GM10248 (cell line): ENCODE measurements at regions not wholly inside any gene's neighbourhood (a gene's known extent, or its start where the extent isn't known, plus 50 kb on each side); places are given as distances from the start of the nearest gene placed in this dataset.

Experiments used
- CTCF ChIA-PET: fragments of 300-600 bp; sonication (Branson Sonifier 250); formaldehyde crosslinking; extraction: SDS; loops from one replicate; lab custom pipeline; 2021; ENCODE audit warnings: antibody characterized with exemption; lab: Yijun Ruan, JAX
- POLR2A ChIA-PET: fragments of 350-650 bp; sonication (Branson Sonifier 250); formaldehyde crosslinking; extraction: SDS; loops from one replicate; lab custom pipeline; 2020; ENCODE audit warnings: antibody characterized with exemption; lab: Yijun Ruan, JAX
- DNase-seq: peaks from one replicate; pipeline ENCODE4 v3.0.0; 2012; ENCODE audit errors: extremely low spot score
- TF ChIP-seq, protein P1 (sequence below): IDR thresholded peaks from 2 replicates; pipeline ENCODE4 v1.5.1; 2012; ENCODE audit warnings: mild to moderate bottlenecking, low read depth; ENCODE audit errors: extremely low read depth, missing control alignments, control extremely low read depth

DNA sequence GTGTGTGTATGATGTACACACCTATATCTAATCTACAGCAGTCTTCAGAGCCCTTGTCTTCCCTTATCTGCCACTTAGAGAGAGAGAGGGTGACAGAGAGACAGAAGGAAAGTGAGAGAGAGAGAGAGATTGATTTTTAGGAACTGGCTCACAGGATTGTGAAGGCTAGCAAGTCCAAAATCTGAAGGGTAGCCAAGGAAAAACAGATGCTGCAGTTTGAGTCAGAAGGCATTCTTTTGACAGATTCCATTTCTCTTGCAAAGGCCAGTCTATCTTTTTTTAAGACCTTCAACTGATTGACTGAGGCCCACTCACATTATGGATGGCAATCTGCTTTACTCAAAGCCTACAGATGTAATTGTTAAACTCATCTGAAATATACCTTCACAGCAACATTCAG is 664.0 kb upstream of the IGFBP7 start:
- ChIA-PET POLR2A (no interaction called here), CTCF (no interaction called here)

DNA sequence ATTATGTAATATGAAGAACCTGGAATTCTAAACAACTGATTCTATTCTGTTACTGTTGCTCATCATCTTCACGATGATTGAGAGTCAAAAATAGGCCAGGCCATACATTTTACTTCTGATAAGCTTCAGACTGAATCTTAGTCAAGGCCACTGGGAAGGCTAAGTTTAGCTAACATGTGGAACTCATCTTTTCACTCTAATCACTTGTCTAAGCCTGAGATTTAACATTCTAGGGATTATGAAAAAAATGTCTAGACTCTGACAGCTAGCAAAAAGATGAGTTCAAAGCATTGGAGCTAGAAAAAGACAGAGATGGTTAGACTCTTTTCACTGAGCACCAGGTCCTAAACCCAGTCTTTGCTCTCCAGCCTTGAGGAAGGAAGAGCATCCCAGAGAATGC is 656.2 kb upstream of the IGFBP7 start:
- POLR2A ChIA-PET, result no interaction called here
- DNase-seq, result no peak
- TF ChIP-seq, protein P1, sequence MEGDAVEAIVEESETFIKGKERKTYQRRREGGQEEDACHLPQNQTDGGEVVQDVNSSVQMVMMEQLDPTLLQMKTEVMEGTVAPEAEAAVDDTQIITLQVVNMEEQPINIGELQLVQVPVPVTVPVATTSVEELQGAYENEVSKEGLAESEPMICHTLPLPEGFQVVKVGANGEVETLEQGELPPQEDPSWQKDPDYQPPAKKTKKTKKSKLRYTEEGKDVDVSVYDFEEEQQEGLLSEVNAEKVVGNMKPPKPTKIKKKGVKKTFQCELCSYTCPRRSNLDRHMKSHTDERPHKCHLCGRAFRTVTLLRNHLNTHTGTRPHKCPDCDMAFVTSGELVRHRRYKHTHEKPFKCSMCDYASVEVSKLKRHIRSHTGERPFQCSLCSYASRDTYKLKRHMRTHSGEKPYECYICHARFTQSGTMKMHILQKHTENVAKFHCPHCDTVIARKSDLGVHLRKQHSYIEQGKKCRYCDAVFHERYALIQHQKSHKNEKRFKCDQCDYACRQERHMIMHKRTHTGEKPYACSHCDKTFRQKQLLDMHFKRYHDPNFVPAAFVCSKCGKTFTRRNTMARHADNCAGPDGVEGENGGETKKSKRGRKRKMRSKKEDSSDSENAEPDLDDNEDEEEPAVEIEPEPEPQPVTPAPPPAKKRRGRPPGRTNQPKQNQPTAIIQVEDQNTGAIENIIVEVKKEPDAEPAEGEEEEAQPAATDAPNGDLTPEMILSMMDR, result no peak
- CTCF ChIA-PET, result no interaction called here

More for the DNA sequence above, 664.0 kb upstream of the IGFBP7 start:
- TF ChIP-seq, protein P1, result no peak
- DNase-seq, result no peak

DNA sequence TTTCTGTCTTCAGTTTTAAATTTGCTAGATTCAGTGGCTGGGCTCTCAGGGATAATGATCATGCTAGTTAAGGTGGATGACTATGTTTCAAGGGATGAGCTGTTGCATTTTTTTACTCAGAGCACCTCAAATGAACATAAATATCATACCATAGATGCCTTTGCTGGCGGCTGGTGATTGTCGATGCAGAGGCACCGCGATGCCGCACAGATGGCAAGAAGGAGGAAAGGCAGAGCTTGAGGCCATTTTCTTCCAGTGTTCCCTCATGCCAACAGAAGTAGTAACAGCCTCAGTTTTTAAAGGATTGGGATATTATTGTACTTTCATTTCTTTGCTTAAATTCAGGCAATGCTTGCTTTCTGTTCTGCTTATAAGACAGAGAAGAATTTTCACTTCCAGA is 654.7 kb upstream of the IGFBP7 start:
- TF ChIP-seq, protein P1, result no peak
- DNase-seq, result no peak
- CTCF ChIA-PET, result no interaction called here
- POLR2A ChIA-PET, result no interaction called here

DNA sequence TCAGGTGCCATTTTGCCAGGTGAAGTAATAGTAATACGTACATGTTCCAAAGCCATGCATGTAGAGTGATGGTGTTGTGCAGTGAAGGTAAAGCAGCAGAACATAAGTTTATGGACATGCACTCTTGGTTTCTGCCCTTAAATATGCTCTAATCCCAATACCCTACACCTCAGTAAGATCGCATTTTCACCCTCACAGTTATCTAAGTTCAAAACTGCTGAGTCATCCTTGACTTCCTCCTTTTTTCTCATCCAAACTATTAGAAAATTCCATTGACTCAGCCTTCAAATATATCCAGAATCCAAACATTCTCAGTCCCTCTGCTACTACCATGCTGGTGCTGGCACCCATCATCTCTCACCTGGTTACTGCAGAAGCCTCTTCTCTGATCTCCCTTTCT is 652.9 kb upstream of the IGFBP7 start:
- TF ChIP-seq, protein P1, result no peak
- no peak for DNase-seq
- CTCF ChIA-PET, result no interaction called here
- POLR2A ChIA-PET, result no interaction called here

DNA sequence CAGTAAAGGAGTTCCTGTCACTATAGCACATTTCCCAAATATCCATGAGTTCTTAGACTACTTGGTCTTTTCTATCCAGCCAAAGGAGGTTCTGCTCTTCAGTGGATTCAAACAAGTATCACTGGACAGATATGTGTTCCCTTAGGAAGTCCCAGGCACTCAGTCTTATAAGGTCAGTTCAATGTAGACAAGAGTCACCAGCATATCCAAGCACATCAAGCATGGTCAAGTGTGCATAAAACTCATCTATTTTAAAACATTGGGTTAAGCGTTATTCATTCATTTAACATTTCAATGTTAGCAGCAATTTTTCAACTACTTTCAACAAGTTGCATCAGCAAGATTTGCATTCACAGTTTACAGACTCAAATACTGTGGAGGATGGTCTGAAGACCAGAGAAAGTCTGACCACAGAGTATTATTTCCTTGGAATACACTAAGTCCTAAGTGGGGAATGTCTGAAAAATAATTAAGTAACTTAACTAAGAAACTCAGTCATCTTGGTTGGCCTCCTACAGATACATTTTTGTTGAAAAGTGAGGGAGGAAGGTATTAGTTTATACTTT is 630.5 kb upstream of the IGFBP7 start:
- TF ChIP-seq, protein P1, result no peak
- POLR2A ChIA-PET, result no interaction called here
- DNase-seq, result no peak
- CTCF ChIA-PET, result no interaction called here

DNA sequence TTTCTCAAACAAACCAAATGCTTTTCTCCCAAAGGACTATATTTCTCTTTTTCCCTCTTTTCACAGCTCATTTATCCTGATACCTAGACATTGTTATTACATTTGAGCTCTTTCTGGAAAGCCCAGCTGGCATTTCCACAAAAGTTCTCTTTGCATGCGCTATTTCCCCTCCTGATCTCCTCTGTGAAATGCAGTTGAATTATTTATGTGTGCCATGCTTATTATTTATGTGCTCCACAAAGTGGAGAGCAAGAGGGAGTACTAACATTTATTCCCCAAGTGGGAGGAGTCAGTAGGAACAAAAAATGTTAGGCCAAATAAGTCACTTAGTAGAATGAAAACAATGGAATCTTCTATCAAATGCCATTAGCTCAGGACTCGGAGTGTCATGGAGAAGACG is 626.6 kb upstream of the IGFBP7 start:
- DNase-seq, result no peak
- ChIA-PET POLR2A (no interaction called here), CTCF (interaction anchor here (1.2 kb wide), 1 partner anchor 17 kb away, joined by 4 read pairs; no protein-coding TSS in a partner anchor)
- TF ChIP-seq, protein P1, result no peak
